Neural crest cell (in vitro differentiated cells): ENCODE measurements at regions not wholly inside any gene's neighbourhood (a gene's known extent, or its start where the extent isn't known, plus 50 kb on each side); places are given as distances from the start of the nearest gene placed in this dataset.

Source experiments
- DNase-seq: peaks from one replicate; pipeline ENCODE4 v3.0.0; 2021; ENCODE audit warnings: low read depth, mixed read lengths, low spot score
- H3K27ac Mint-ChIP-seq: one replicate; pipeline ENCODE4 v1.8.0; 2021; ENCODE audit warnings: mild to moderate bottlenecking, mixed read lengths; ENCODE audit not compliant: unreplicated experiment
- H3K27me3 Mint-ChIP-seq: 2 replicates; pipeline ENCODE4 v1.8.0; 2021; ENCODE audit warnings: low read depth, mild to moderate bottlenecking, mixed read lengths
- H3K36me3 Mint-ChIP-seq: 2 replicates; pipeline ENCODE4 v1.8.0; 2021; ENCODE audit warnings: low read depth, mild to moderate bottlenecking, mixed read lengths
- H3K4me1 Mint-ChIP-seq: 2 replicates; pipeline ENCODE4 v1.8.0; 2021; ENCODE audit warnings: mixed read lengths
- H3K4me3 Mint-ChIP-seq: one replicate; pipeline ENCODE4 v1.8.0; 2021; ENCODE audit warnings: mild to moderate bottlenecking, mixed read lengths
- H3K9me3 Mint-ChIP-seq: 2 replicates; pipeline ENCODE4 v1.8.0; 2021; ENCODE audit warnings: mixed read lengths
- CTCF ChIP-seq: fragments of 200-600 bp; sonication (generic); conservative IDR thresholded peaks from 2 replicates; pipeline ENCODE4 v1.5.0; 2021; ENCODE audit warnings: antibody characterized with exemption, mild to moderate bottlenecking

- H3K36me3 Mint-ChIP-seq, result peaks cover 1% of the 10 kb centered on the region
- no peak overlapping the region for H3K4me3 Mint-ChIP-seq
- H3K4me1 Mint-ChIP-seq, result no peaks in the 10 kb centered on the region
- H3K9me3 Mint-ChIP-seq, result no peaks in the 10 kb centered on the region
- DNase-seq, result no peak
- TF ChIP-seq CTCF, result no peak
- H3K27ac Mint-ChIP-seq, result no peak overlapping the region
- H3K27me3 Mint-ChIP-seq, result peaks cover 16% of the 10 kb centered on the region
Measured at GRCh38 chr14:75363570-75364227, 64.1 kb upstream of the JDP2 start.

GRCh38 chr14:75365116-75365515, 62.7 kb upstream of the JDP2 start:
- Mint-ChIP-seq H3K9me3 (no peaks in the 10 kb centered on the region), H3K4me1 (no peaks in the 10 kb centered on the region), H3K27ac (no peak overlapping the region), H3K27me3 (peaks cover 18% of the 10 kb centered on the region), H3K36me3 (peaks cover 2% of the 10 kb centered on the region), H3K4me3 (no peak overlapping the region)
- no peak for DNase-seq
- TF ChIP-seq CTCF, result no peak

- H3K27ac Mint-ChIP-seq, result no peak overlapping the region
- DNase-seq, result no peak
- peaks cover 18% of the 10 kb centered on the region for H3K27me3 Mint-ChIP-seq
- peaks cover under 1% of the 10 kb centered on the region for H3K4me1 Mint-ChIP-seq
- H3K9me3 Mint-ChIP-seq, result no peaks in the 10 kb centered on the region
- no peak overlapping the region for H3K4me3 Mint-ChIP-seq
- peaks cover 2% of the 10 kb centered on the region for H3K36me3 Mint-ChIP-seq
- no peak for TF ChIP-seq CTCF
Measured at GRCh38 chr14:75366963-75367362, 60.9 kb upstream of the JDP2 start.

DNA sequence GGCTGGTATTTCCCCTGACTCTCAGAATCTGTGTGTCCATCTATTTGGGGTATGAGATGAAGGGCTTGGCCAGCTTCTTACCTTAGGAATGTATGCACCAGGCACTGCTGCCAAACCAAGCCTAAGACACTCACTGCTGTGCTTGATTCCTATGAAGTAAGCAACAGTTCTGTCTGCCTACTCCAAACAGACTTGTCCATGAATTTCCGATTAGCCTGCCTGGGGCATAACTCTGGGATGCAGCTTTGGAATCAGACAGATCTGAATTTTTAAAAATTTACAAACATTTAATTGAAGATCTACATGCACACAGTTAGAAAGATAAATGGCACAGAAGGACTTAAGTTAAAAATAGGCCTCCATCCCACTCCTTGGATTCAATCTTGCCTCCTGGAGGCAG, 59.5 kb upstream of the JDP2 start:
- no peak overlapping the region for H3K4me3 Mint-ChIP-seq
- TF ChIP-seq CTCF, result no peak
- no peak for DNase-seq
- H3K9me3 Mint-ChIP-seq, result no peaks in the 10 kb centered on the region
- peaks cover 18% of the 10 kb centered on the region for H3K27me3 Mint-ChIP-seq
- no peak overlapping the region for H3K27ac Mint-ChIP-seq
- H3K4me1 Mint-ChIP-seq, result peaks cover 4% of the 10 kb centered on the region
- H3K36me3 Mint-ChIP-seq, result peaks cover 2% of the 10 kb centered on the region

GRCh38 chr14:75369506-75369905, 58.3 kb upstream of the JDP2 start:
- no peak for TF ChIP-seq CTCF
- peaks cover 13% of the 10 kb centered on the region for H3K27me3 Mint-ChIP-seq
- DNase-seq, result no peak
- no peaks in the 10 kb centered on the region for H3K9me3 Mint-ChIP-seq
- H3K27ac Mint-ChIP-seq, result no peak overlapping the region
- no peak overlapping the region for H3K4me3 Mint-ChIP-seq
- peaks cover 2% of the 10 kb centered on the region for H3K36me3 Mint-ChIP-seq
- H3K4me1 Mint-ChIP-seq, result peaks cover 7% of the 10 kb centered on the region
